HG03039 (cell line): ENCODE measurements at regions not wholly inside any gene's neighbourhood (a gene's known extent, or its start where the extent isn't known, plus 50 kb on each side); places are given as distances from the start of the nearest gene placed in this dataset.

Experiments used
- ATAC-seq: cut with Tn5 transposase; IDR thresholded peaks from one replicate; pipeline ENCODE4 v1.9.1; 2021; ENCODE audit warnings: mild to moderate bottlenecking, moderate library complexity; ENCODE audit not compliant: unreplicated experiment

- ATAC-seq = no peak
Observed at GRCh38 chr2:186433777-186434432, 52.2 kb upstream of the ZC3H15 start.
